Activated T-cell treated with anti-CD3 and anti-CD28 coated beads, Interleukin-2, amount 50 U/mL, for 24 hours (primary cell): ENCODE measurements at regions not wholly inside any gene's neighbourhood (a gene's known extent, or its start where the extent isn't known, plus 50 kb on each side); places are given as distances from the start of the nearest gene placed in this dataset.
"Not testable (repeated sequence)": the region's sequence is repeated elsewhere in the genome, so short reads cannot be mapped to it uniquely, and the experiment has no call there.

Source experiments
- DNase-seq: peaks from one replicate; pipeline ENCODE4 v3.0.0-alpha.2; 2020
- H3K27ac Mint-ChIP-seq: 2 replicates; pipeline ENCODE4 v1.8.0; 2020; ENCODE audit warnings: mild to moderate bottlenecking, mixed read lengths
- H3K27me3 Mint-ChIP-seq: 2 replicates; pipeline ENCODE4 v1.8.0; 2020; ENCODE audit warnings: mixed read lengths
- H3K36me3 Mint-ChIP-seq: 2 replicates; pipeline ENCODE4 v1.8.0; 2020; ENCODE audit warnings: low read depth, mixed read lengths
- H3K4me1 Mint-ChIP-seq: 2 replicates; pipeline ENCODE4 v1.8.0; 2020; ENCODE audit warnings: low read depth, mixed read lengths
- H3K4me3 Mint-ChIP-seq: 2 replicates; pipeline ENCODE4 v1.8.0; 2020; ENCODE audit warnings: mild to moderate bottlenecking, moderate library complexity, mixed read lengths
- H3K9me3 Mint-ChIP-seq: 2 replicates; pipeline ENCODE4 v1.8.0; 2020; ENCODE audit warnings: mixed read lengths

DNA sequence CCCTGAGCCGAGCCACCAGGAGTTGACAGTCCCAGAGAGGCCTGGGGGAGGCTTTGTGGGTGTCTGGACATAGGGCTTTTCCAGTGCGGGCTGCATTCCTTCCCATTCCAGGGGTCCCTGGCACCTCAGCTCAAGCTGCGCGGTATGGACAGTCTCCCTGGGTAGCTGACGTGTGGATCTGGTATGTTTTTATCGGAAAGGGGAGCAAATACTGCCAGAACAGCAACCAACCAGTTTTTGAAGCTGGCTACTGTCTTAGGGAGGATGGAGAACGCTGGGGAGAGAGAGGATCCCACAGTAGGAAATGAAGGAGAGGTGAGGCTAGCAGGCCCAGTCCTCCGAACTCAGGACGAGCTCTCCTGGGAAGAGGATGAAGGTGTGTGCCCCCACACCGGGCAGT is 103.8 kb upstream of the APCDD1 start:
- H3K36me3 Mint-ChIP-seq = no peaks in the 10 kb centered on the region
- no peak overlapping the region for H3K4me3 Mint-ChIP-seq
- peaks cover under 1% of the 10 kb centered on the region for H3K9me3 Mint-ChIP-seq
- H3K27ac Mint-ChIP-seq = no peak overlapping the region
- no peaks in the 10 kb centered on the region for H3K4me1 Mint-ChIP-seq
- H3K27me3 Mint-ChIP-seq = no peaks in the 10 kb centered on the region
- no peak for DNase-seq

DNA sequence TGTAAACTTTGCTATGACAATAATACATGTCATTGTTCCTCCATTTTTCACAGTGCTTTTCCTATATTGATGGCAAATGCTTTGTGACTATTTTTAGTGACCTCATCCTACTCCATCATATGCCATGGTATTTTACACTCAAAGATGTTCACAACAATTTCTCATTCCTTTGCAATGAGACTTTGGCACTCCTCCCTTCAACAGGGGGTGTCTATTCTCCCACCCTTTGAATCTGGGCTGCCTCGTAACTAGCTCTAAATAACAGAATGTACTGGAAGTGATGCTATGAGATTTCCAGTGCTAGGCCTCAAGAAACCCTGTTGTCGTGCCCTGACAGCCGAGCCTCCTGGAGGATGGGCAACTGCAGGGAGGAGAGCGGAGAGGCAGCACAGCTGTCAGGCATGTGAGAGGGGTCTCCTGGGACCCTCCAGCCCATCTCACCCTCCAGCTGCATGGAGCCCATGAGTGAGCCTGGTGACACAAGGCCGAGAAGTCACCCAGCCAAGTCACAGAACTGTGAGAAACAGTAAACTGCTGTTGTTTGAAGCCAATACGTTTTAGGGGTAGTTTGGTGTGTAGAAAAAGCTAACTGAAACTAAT is 103.1 kb upstream of the APCDD1 start:
- Mint-ChIP-seq H3K27me3 (no peaks in the 10 kb centered on the region), H3K9me3 (peaks cover 7% of the 10 kb centered on the region), H3K36me3 (no peaks in the 10 kb centered on the region), H3K4me1 (no peaks in the 10 kb centered on the region), H3K27ac (no peak overlapping the region), H3K4me3 (no peak overlapping the region)
- no peak for DNase-seq

DNA sequence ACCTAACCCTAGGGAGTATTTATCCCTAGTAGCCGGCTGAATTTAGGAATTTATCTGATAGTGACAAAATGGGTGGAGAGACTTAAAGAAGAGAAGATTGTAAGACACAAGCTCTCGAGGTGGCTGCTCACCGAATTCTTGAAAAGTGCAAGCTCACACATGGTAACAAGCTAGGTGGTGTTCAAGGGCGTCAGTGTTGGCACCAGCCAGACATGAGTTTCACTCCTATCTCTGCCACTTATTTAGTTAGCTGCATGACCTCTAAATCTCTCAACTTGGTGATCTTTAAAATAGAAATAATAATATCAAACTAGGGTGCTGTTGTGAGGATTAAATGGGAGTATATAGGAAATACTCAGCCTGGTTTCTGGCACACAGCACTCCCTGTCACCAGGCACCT is 102.6 kb upstream of the APCDD1 start:
- no peak overlapping the region for H3K27ac Mint-ChIP-seq
- no peaks in the 10 kb centered on the region for H3K36me3 Mint-ChIP-seq
- H3K27me3 Mint-ChIP-seq = no peaks in the 10 kb centered on the region
- DNase-seq = no peak
- H3K4me3 Mint-ChIP-seq = no peak overlapping the region
- no peaks in the 10 kb centered on the region for H3K4me1 Mint-ChIP-seq
- peaks cover 12% of the 10 kb centered on the region for H3K9me3 Mint-ChIP-seq

GRCh38 chr18:10352671-10353070 is 101.8 kb upstream of the APCDD1 start:
- Mint-ChIP-seq H3K9me3 (peaks cover 19% of the 10 kb centered on the region), H3K4me3 (no peak overlapping the region), H3K27ac (no peak overlapping the region), H3K27me3 (no peaks in the 10 kb centered on the region), H3K36me3 (no peaks in the 10 kb centered on the region), H3K4me1 (no peaks in the 10 kb centered on the region)
- no peak for DNase-seq

GRCh38 chr18:10353791-10354190 is 100.6 kb upstream of the APCDD1 start:
- H3K27ac Mint-ChIP-seq = no peak overlapping the region
- H3K4me1 Mint-ChIP-seq = no peaks in the 10 kb centered on the region

GRCh38 chr18:10354241-10354811 is 100.1 kb upstream of the APCDD1 start:
- H3K27me3 Mint-ChIP-seq = no peaks in the 10 kb centered on the region
- DNase-seq = no peak
- H3K36me3 Mint-ChIP-seq = no peaks in the 10 kb centered on the region
- H3K4me3 Mint-ChIP-seq = no peak overlapping the region
- no peaks in the 10 kb centered on the region for H3K4me1 Mint-ChIP-seq
- peaks cover 22% of the 10 kb centered on the region for H3K9me3 Mint-ChIP-seq
- H3K27ac Mint-ChIP-seq = no peak overlapping the region

More at GRCh38 chr18:10353791-10354190, 100.6 kb upstream of the APCDD1 start:
- H3K27me3 Mint-ChIP-seq = no peaks in the 10 kb centered on the region
- peaks cover 22% of the 10 kb centered on the region for H3K9me3 Mint-ChIP-seq
- no peaks in the 10 kb centered on the region for H3K36me3 Mint-ChIP-seq
- no peak overlapping the region for H3K4me3 Mint-ChIP-seq
- no peak for DNase-seq

DNA sequence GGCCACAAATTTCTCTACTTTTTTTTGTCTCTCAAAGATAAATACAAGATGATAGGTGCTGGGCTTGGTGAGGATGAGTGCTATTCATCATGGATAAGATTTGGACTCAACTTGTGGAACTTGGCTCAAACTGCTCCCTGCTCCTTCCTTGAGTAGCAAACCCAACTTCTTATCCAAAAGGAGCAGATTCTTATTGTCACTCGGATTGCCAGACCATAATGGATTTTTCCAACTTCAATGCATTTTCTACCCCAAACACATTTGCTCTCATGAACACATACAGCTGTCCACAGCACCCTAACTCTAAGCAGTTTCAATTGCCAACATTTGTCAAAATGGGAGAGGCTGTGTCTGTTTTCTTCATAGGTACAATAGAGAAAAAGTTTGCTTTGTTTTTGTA is 99.5 kb upstream of the APCDD1 start:
- Mint-ChIP-seq H3K4me3 (no peak overlapping the region), H3K36me3 (no peaks in the 10 kb centered on the region), H3K4me1 (no peaks in the 10 kb centered on the region), H3K9me3 (peaks cover 22% of the 10 kb centered on the region), H3K27me3 (no peaks in the 10 kb centered on the region), H3K27ac (no peak overlapping the region)
- no peak for DNase-seq

DNA sequence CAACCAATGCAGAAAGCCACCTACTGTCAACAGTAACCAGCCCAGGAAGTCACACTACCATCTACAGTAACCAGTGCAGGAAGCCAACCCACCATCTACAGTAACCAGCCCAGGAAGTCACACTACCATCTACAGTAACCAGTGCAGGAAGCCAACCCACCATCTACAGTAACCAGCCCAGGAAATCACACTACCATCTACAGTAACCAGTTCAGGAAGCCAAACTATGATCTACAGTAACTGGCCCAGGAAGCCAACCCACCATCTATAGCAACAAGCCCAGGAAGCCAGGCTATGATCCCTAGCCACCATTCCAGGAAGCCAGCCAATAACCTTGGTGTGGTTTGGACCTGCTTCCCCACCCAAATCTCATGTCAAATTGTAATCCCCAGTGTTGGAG is 97.4 kb upstream of the APCDD1 start:
- not testable (repeated sequence) for H3K4me3 Mint-ChIP-seq, H3K36me3 Mint-ChIP-seq, H3K4me1 Mint-ChIP-seq, DNase-seq, H3K27ac Mint-ChIP-seq, H3K27me3 Mint-ChIP-seq
- H3K9me3 Mint-ChIP-seq = peaks cover 22% of the 10 kb centered on the region

DNA sequence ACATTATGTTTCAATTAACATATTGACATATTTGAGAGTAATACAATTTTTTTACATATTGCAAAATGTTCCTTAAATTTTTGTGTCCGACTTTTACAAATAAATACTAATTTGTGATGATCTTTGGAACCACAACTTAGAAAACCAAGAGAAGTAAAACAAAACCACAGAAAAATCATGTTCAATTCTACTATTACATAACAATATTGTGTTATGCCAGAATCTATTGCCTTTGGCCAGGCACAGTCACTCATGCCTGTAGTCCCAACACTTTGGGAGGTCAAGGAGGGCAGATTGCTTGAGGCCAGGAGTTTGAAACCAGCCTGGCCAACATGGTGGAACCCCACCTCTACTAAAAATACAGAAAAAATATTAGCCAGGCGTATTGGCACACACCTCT is 92.8 kb upstream of the APCDD1 start:
- Mint-ChIP-seq H3K36me3 (no peaks in the 10 kb centered on the region), H3K4me1 (no peaks in the 10 kb centered on the region), H3K27ac (no peak overlapping the region), H3K27me3 (no peaks in the 10 kb centered on the region), H3K4me3 (no peak overlapping the region), H3K9me3 (peaks cover 21% of the 10 kb centered on the region)
- DNase-seq = no peak

GRCh38 chr18:10365021-10365500 is 89.4 kb upstream of the APCDD1 start:
- Mint-ChIP-seq H3K27ac (no peak overlapping the region), H3K4me3 (no peak overlapping the region), H3K36me3 (no peaks in the 10 kb centered on the region), H3K4me1 (no peaks in the 10 kb centered on the region), H3K9me3 (peaks cover 9% of the 10 kb centered on the region), H3K27me3 (peaks cover 6% of the 10 kb centered on the region)
- DNase-seq = no peak

DNA sequence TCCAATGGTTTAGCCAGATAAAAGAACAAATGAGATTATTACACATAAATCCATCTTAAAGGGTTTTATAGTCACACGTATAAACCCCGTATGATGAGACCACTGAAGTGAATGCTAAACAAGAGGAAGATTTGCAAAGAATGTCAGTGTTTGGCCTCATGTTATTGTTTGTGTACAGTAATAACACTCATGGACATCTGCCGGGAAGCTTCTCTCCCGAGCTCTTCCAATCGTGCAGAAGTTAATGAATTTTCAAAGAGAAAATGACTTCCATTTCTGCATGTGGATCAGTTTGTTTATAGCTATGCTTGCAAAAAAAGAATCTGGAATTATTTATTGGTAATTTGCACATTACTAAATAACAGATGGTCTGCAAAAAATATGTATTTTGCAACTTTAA is 88.5 kb upstream of the APCDD1 start:
- Mint-ChIP-seq H3K27ac (no peak overlapping the region), H3K27me3 (peaks cover 6% of the 10 kb centered on the region), H3K4me3 (no peak overlapping the region), H3K4me1 (no peaks in the 10 kb centered on the region), H3K36me3 (no peaks in the 10 kb centered on the region), H3K9me3 (peaks cover 9% of the 10 kb centered on the region)
- no peak for DNase-seq

- no peak overlapping the region for H3K4me3 Mint-ChIP-seq
- peaks cover 6% of the 10 kb centered on the region for H3K27me3 Mint-ChIP-seq
- peaks cover 9% of the 10 kb centered on the region for H3K9me3 Mint-ChIP-seq
- H3K27ac Mint-ChIP-seq = no peak overlapping the region
- DNase-seq = no peak
- no peaks in the 10 kb centered on the region for H3K36me3 Mint-ChIP-seq
- no peaks in the 10 kb centered on the region for H3K4me1 Mint-ChIP-seq
These were observed 86.6 kb upstream of the APCDD1 start for GRCh38 chr18:10367836-10368235.

GRCh38 chr18:10368456-10369453 is 85.7 kb upstream of the APCDD1 start:
- Mint-ChIP-seq H3K4me3 (no peak overlapping the region), H3K4me1 (no peaks in the 10 kb centered on the region), H3K36me3 (no peaks in the 10 kb centered on the region), H3K27ac (no peak overlapping the region), H3K9me3 (peaks cover 5% of the 10 kb centered on the region), H3K27me3 (peaks cover 6% of the 10 kb centered on the region)
- no peak for DNase-seq

- no peak for DNase-seq
- Mint-ChIP-seq H3K9me3 (no peaks in the 10 kb centered on the region), H3K36me3 (no peaks in the 10 kb centered on the region), H3K27ac (no peak overlapping the region), H3K4me3 (no peak overlapping the region), H3K4me1 (no peaks in the 10 kb centered on the region), H3K27me3 (peaks cover 6% of the 10 kb centered on the region)
These were observed 83.7 kb upstream of the APCDD1 start for GRCh38 chr18:10370716-10371115.

DNA sequence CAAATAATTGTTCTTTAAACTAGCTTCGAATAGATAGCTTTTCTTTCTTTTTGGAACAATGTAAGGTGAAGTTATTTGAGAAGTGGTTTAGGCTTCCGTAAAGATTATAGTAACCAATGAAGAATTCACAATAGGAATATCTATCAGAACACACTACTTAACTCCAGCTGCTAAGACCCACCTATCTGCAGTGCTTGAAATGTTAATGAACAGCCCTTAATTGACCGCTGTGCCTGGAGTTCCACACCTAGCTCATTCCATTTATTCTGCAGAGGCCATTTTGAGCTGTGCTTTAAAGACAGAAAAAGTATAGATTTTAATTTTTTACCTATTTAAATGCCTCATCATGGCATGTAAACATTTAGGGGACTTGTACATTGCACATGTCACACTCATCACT is 83.3 kb upstream of the APCDD1 start:
- Mint-ChIP-seq H3K4me3 (no peak overlapping the region), H3K27me3 (peaks cover 6% of the 10 kb centered on the region), H3K9me3 (no peaks in the 10 kb centered on the region), H3K36me3 (no peaks in the 10 kb centered on the region), H3K27ac (no peak overlapping the region), H3K4me1 (no peaks in the 10 kb centered on the region)
- no peak for DNase-seq
